KBM-7 (cell line): ENCODE measurements at regions not wholly inside any gene's neighbourhood (a gene's known extent, or its start where the extent isn't known, plus 50 kb on each side); places are given as distances from the start of the nearest gene placed in this dataset.

Experiments
- DNase-seq: peaks from one replicate; pipeline ENCODE4 v3.0.0-alpha.2; 2015
- in situ Hi-C: fragments of 300-500 bp; cut with MboI; formaldehyde crosslinking; loops from 2 replicates; pipeline ENCODE4 v1.14.3; 2020; ENCODE audit warnings: low sequenced_read_pairs, low pct_unique_long_range_greater_than_20kb, mixed read lengths

DNA sequence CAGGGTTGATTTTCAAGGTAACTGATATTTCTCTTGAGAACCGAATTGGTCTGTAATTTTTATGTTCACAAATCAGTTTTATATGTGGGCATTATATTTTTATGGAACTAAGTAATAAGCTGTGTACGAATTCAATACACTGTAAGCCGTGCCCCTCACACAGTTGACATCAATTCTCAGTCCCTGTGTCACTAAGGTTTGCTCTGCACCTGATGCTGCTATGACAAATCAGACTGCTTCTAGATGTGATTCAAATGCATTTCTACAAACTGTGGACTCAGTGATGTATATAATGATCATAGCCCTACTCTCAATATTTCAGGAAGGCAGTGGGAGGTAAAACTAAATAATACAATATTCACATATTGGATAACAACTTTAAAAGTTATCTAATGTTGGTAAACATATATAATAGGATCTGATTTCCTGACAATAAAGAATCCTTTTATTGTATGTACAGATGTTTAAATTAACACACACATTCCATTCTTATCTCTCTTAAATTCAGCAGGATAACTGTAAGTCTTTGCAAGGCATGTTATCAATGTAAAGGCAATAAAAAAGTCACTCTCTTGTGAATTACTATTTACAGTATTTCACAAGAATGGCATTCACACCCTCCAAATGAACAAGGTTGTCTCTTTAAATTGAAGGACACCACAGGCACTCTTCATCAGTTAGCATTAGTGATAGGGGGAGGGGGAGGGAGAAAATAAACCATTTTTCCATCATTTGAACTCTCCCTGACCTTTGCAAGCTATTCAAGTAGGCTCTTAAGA is 87.2 kb upstream of the SOX5 start:
- in situ Hi-C loops = no loop called here
- no peak for DNase-seq

DNA sequence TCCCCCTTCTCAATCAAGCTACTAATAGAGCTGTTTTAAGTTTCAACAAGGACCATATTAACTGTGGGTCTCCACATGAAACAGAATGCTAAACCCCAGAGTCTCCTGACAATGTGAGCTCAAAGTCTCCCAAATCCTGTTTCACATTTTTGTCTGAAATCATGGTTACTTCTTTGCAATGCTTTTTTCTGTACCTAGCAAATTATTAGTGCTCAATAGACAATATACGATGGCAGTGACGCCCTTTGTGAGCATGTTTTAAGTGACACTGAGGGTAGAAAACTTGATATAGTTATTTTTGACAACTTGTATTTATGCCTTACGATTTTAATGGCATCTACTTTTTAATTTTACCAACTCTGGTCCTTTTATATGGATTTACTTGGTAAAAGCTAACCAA is 85.4 kb upstream of the SOX5 start:
- in situ Hi-C loops = no loop called here
- DNase-seq = no peak

DNA sequence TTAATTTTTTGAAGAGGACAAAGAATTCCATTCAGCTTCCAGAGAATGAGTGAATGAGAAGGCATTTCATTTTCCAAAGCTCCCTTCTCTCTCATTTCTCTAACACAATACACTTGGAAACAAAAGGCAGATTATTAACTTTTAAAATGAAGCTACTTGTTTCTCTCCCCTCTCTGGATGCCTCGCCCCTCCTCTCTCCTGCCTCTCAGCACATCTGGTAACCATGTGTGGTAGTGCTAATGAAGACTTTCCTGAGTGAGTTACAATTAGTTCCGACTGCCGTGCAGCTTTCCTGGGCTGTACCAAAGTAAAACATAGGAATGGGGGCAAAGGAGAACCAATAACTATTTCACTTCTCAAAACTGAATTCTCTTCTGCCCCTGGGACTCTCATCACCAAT is 84.7 kb upstream of the SOX5 start:
- DNase-seq = no peak
- in situ Hi-C loops = no loop called here

DNA sequence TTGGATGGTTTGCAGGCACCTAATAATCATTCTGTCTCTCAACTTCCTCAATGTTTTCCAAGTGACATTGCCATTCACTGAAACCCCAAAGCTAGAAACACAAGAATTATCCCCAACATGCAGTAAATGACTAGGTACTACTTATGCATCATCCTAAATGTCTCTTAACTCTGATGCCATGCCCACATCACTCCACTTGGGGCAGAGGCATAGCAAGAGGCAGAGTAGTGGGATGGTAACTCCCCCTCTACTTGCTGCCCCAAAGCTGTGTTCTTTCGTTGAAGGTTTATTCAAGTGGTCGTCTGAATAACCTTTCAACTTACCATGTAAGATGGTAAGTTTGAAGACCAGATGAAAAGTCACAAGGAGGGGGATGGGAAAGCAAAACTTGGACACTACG is 77.9 kb upstream of the SOX5 start:
- no peak for DNase-seq
- in situ Hi-C loops = no loop called here

DNA sequence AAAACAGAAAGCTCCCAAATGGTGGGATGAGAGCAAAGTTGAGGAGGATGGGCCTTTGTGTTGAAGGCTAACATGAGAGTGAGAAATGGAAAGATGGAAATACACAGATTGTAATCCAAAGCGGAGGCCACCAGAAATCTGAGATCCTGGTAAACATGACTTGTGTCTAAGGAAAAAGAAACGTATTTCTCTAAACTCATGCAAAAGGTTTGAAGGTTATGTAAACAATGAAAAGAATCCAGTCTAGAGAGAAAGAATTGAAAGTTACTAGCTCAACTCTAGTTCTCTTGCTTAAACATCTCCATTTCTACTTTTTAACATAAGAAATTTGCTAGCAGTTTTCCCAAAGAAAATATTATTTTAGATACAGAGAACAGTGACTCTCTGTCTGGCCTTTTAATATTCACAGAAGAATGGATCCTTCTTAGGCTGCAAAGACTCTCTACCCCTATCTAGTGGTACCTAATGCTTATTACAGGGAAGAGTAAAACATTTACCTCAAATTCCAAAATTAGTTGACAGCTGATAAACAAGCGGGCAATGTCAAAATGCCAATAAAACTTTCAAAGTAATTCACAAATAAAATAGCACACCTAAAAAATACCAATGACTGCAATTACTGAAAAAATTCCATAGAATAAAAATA is 75.8 kb upstream of the SOX5 start:
- in situ Hi-C loops = no loop called here
- peak; percentile 3 for DNase-seq

GRCh38 chr12:24023081-24023480 is 73.6 kb upstream of the SOX5 start:
- no peak for DNase-seq

DNA sequence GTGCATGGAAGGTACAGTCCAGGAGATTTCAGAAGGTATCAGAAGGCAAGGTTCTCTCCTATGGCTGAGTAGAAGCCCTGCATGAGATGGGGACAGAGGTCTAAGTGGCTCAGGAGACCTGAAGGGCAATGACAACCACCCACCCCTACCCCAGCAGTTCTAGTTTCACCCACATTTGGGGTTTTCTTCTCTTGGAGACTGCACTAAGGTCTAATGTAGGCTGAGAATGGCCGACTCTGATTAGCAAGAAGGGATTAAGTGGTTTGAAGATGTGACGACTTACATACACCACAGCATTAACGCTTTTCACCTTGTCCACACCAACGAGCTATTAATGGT is 71.7 kb upstream of the SOX5 start:
- DNase-seq = no peak
- in situ Hi-C loops = no loop called here

More at GRCh38 chr12:24023081-24023480, 73.6 kb upstream of the SOX5 start:
- in situ Hi-C loops = no loop called here

- in situ Hi-C loops = no loop called here
- no peak for DNase-seq
These were observed 71.1 kb upstream of the SOX5 start for GRCh38 chr12:24020397-24021163.

DNA sequence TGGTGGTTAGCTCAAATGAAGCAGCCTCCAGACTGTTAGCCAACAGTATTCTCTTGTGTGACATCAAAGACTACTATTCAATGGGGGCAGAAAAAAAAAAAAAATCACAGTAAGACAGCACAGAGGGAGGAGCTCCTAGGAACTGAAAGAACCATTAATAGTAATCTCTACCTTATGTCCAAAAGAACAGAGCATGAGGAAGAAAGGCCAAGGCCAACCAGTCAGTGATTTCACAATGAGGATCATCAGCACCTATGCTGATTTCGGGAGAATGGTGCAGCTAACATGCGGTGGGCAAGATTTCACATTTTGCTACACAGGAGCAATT is 66.3 kb upstream of the SOX5 start:
- in situ Hi-C loops = no loop called here
- DNase-seq = no peak

DNA sequence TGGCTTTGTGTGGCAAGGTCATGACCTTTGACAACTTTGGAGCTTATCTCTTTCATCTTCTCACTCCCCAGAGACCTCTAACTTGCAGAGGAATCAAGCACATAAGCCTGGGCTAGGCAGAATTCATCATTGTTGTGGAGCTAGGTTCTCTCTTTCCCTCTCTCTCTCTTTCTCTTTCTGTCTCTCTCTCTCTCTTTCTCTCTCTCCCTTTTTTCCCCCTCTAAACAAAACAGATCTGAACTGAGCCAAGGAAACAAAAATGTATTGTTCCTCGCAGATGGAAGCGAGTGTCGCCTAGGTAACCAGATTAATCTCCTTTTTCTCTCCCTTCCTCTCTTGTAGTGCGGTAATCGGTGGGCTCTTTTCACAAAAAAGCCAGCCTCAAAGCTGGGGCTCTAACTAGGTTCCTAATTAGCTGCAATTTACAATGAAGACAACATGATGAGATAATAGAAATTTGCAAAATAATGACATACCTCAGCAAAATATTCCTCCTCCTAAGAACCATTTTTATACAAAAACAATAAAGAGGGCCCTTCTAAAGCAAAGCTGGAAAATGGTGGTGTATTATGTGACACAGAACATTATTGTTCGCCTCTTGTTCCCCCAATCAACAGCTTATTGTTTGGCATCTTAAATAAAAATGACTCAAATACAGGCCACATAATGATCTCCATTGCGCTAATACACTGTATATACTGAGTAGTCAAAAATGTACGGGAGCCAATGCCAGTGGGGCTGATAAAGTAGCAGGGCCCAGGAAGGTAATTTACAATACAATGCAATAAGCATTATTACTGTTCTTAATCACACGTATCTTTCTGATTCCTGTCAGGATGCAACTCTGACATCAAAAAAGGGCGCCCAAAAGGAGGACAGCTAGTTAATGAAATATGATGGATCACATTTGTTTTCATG is 65.7 kb upstream of the SOX5 start:
- in situ Hi-C loops = no loop called here

GRCh38 chr12:24014240-24014639 is 64.8 kb upstream of the SOX5 start:
- in situ Hi-C loops = no loop called here

More for the DNA sequence above, 65.7 kb upstream of the SOX5 start:
- DNase-seq = no peak

DNA sequence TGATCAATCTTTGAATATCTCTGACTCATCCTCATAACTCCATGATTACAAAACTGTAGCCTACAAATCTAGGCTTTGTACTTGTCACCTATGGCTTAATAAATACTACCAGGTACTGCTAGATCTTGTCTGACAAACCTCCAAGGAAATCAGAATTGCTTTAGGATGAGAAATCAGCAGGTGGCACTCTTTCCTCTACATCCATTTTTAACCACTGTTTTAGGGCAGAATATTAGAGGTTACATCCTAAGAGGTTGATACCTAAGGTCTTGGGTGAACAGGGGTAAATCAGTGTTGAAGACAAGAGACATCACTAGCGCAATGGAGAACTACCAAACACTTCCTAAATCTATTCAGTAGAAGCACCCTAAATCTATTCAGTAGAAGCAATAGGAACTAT is 63.1 kb upstream of the SOX5 start:
- in situ Hi-C loops = no loop called here
- no peak for DNase-seq

More at GRCh38 chr12:24014240-24014639, 64.8 kb upstream of the SOX5 start:
- DNase-seq = no peak

DNA sequence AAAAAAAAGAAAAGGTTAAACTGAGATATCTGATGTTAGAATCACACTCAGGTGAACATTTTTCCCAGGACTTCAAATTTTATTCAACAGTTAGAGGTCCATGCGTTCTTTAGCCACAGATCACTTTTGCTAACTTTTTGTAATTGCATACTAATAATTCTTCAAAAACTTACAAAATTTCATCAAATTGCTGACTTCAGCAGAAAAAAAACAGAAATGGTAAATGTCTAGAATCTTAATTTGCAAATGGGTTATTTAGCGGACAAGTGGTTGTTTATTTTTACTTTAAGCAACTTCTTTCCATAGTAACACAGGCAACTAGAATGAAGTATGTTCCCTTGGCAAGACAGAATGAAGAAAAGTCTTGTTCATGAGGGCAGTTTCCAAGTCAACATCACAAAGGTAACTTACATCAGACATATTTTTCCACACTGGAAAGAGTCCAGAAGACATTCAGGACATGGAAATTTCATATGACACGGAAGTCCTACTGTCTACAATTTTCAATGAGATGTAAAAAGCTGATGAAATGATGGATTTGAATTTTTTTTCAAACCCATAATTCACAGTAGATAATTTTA is 62.5 kb upstream of the SOX5 start:
- in situ Hi-C loops = no loop called here
- no peak for DNase-seq

DNA sequence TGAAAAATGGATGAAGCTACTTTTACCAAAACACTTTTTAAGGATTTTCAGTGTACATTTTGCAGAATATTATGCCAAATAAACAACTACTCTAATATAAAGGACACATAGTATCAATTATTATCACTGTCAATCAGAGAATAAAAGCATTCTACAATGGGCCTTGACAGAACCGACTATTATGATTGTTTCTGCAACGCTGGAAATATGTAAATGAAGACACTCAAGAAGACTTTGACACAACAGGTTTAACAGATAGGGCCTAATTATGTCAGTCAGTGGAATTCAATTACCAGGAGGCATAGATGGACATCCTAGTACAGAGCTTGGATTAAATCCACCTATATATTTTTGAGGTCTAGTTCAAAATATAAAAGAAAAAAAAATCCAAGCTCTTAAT is 58.7 kb upstream of the SOX5 start:
- in situ Hi-C loops = no loop called here
- no peak for DNase-seq
